ENCODE measurements at regions not wholly inside any gene's neighbourhood (a gene's known extent, or its start where the extent isn't known, plus 50 kb on each side); places are given as distances from the start of the nearest gene placed in this dataset.
"Not testable (repeated sequence)": the region's sequence is repeated elsewhere in the genome, so short reads cannot be mapped to it uniquely, and the experiment has no call there.

GRCh38 chr4:12692815-12693214 is 791.3 kb downstream of the RAB28 start:
- DNase-seq, result no peak

GRCh38 chr4:12691168-12691567 is 793.0 kb downstream of the RAB28 start:
- no peak for DNase-seq

- DNase-seq, result no peak
These were observed 794.7 kb downstream of the RAB28 start for GRCh38 chr4:12689457-12689856.

- no peak for DNase-seq
These were observed 804.9 kb downstream of the RAB28 start for GRCh38 chr4:12679217-12679616.

- no peak for DNase-seq
These were observed 810.0 kb downstream of the RAB28 start for GRCh38 chr4:12674184-12674583.

- no peak for DNase-seq
These were observed 811.8 kb downstream of the RAB28 start for GRCh38 chr4:12672303-12672702.

GRCh38 chr4:12658146-12658545 is 826.0 kb downstream of the RAB28 start:
- DNase-seq, result no peak

- DNase-seq, result no peak
These were observed 832.3 kb downstream of the RAB28 start for GRCh38 chr4:12651876-12652275.

GRCh38 chr4:12645732-12646131 is 838.4 kb downstream of the RAB28 start:
- no peak for DNase-seq

- no peak for DNase-seq
These were observed 839.9 kb downstream of the RAB28 start for GRCh38 chr4:12644261-12644660.

GRCh38 chr4:12636191-12636590 is 847.9 kb downstream of the RAB28 start:
- DNase-seq, result no peak

GRCh38 chr4:12635629-12636028 is 848.5 kb downstream of the RAB28 start:
- DNase-seq, result no peak

- DNase-seq, result peak; percentile 85
These were observed 851.0 kb downstream of the RAB28 start for GRCh38 chr4:12633053-12633651.

- DNase-seq, result no peak
These were observed 868.3 kb downstream of the RAB28 start for GRCh38 chr4:12615822-12616221.

- DNase-seq, result no peak
These were observed 871.3 kb downstream of the RAB28 start for GRCh38 chr4:12612876-12613275.

- DNase-seq, result not testable (repeated sequence)
These were observed 874.8 kb downstream of the RAB28 start for GRCh38 chr4:12609212-12609875.

GRCh38 chr4:12595986-12596385 is 888.2 kb downstream of the RAB28 start:
- no peak for DNase-seq

- DNase-seq, result no peak
These were observed 888.7 kb downstream of the RAB28 start for GRCh38 chr4:12595489-12595888.

GRCh38 chr4:12588582-12588981 is 895.6 kb downstream of the RAB28 start:
- no peak for DNase-seq

GRCh38 chr4:12586242-12587006 is 897.7 kb downstream of the RAB28 start:
- DNase-seq, result no peak

GRCh38 chr4:12584116-12584875 is 899.8 kb downstream of the RAB28 start:
- DNase-seq, result no peak

GRCh38 chr4:12583275-12583674 is 900.9 kb downstream of the RAB28 start:
- no peak for DNase-seq

GRCh38 chr4:12580787-12581186 is 903.4 kb downstream of the RAB28 start:
- no peak for DNase-seq
